Mucosa of descending colon (tissue), 3 donors: ENCODE measurements at regions not wholly inside any gene's neighbourhood (a gene's known extent, or its start where the extent isn't known, plus 50 kb on each side); places are given as distances from the start of the nearest gene placed in this dataset.
A peak's percentile ranks its signal among the peaks of the same experiment; 100 is the strongest.

Experiments
- ATAC-seq: fragments of 200-7000 bp; cut with Tn5 transposase; one replicate; pipeline ENCODE4 v1.9.1; 2020; ENCODE audit warnings: mild to moderate bottlenecking, moderate library complexity
- DNase-seq, 3 donors: peaks; one replicate each; pipeline ENCODE4 v3.0.0-alpha.2; 2020
- H3K36me3 ChIP-seq: fragments of 200-600 bp; one replicate; pipeline ENCODE4 v1.8.0; 2021; ENCODE audit warnings: low read depth, mild to moderate bottlenecking
- H3K4me1 ChIP-seq: fragments of 200-600 bp; one replicate; pipeline ENCODE4 v1.8.0; 2021; ENCODE audit warnings: low read depth, mild to moderate bottlenecking
- H3K4me3 ChIP-seq: fragments of 200-600 bp; one replicate; pipeline ENCODE4 v1.8.0; 2021; ENCODE audit warnings: mild to moderate bottlenecking
- H3K9me3 ChIP-seq: fragments of 200-600 bp; one replicate; pipeline ENCODE4 v1.8.0; 2021; ENCODE audit warnings: mild to moderate bottlenecking
- intact Hi-C, 2 donors: fragments of 100-400 bp; cut with DNase I in 1 of 2; cut with micrococcal nuclease in 1 of 2; formaldehyde crosslinking; loops; one replicate each; pipeline versions ENCODE4 v1.11.0 to v1.11.1; 2022; cut with DNase I, micrococcal nuclease
- TF ChIP-seq, protein P1 (sequence below): fragments of 200-600 bp; IDR thresholded peaks from one replicate; pipeline ENCODE4 v1.8.0; 2022; ENCODE audit warnings: antibody characterized with exemption, mild to moderate bottlenecking
- donor health status: DM: no; HTN: no; CAD: no; lungs with moderate emphysema.
- donor health status: DM: no; HTN: no; CAD: no.
- donor health status: DM: no; HTN: yes; CAD: no.

DNA sequence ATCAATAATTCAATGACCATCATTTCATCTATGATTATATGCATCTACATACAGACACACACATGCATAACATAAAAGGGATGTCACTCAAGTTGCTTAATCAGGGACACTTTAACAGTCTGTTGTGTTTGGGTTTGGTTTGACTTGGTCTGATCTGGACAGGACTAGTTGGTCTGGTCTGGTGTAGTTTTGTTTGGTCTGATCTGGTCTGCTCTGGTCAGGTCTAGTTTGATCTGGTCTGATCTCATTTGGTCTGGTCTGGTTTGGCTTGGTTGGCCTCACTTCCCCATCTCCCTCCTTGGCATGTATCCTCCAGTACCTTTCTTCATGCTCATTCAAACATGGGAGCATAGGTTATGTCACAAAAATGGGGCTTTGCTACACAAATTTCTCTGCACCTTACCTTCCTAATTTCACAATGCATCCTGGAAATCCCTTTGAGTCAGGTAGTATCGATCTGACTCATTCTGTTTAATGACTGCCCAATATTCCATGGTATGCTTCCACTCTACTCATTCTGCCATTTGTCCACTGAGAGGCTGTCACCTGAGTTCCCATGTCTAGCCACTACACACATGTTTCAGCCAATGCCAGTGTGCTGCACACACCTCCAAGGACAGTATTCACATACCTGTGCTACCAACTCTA lies 73.0 kb upstream of the TPM1 start:
- no peaks in the 10 kb centered on the region for H3K36me3 ChIP-seq
- no peak for ATAC-seq
- TF ChIP-seq, protein P1, sequence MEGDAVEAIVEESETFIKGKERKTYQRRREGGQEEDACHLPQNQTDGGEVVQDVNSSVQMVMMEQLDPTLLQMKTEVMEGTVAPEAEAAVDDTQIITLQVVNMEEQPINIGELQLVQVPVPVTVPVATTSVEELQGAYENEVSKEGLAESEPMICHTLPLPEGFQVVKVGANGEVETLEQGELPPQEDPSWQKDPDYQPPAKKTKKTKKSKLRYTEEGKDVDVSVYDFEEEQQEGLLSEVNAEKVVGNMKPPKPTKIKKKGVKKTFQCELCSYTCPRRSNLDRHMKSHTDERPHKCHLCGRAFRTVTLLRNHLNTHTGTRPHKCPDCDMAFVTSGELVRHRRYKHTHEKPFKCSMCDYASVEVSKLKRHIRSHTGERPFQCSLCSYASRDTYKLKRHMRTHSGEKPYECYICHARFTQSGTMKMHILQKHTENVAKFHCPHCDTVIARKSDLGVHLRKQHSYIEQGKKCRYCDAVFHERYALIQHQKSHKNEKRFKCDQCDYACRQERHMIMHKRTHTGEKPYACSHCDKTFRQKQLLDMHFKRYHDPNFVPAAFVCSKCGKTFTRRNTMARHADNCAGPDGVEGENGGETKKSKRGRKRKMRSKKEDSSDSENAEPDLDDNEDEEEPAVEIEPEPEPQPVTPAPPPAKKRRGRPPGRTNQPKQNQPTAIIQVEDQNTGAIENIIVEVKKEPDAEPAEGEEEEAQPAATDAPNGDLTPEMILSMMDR: no peak
- no peak overlapping the region for H3K4me3 ChIP-seq
- H3K9me3 ChIP-seq: no peaks in the 10 kb centered on the region
- H3K4me1 ChIP-seq: no peaks in the 10 kb centered on the region
- intact Hi-C loops: no loop called here
- no peak for DNase-seq

DNA sequence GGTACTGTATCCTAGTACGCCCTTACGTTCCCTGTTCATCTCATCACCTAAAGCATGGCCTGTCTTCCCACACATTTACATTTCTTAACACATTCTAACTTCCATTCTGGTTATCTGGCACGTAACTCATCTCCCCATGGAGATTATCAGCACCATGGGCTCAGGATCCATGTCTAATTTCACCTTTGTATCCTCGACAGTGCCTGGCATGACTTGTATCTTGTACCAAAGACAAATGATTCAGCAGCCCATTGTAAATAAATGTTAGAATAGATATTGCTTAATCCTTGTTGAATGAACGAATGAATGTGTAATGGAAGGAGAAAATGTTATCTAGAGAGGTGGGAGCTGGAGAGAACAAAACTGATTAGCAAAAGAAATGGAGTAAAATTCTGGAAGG lies 69.7 kb upstream of the TPM1 start:
- Histone ChIP-seq H3K9me3 (no peaks in the 10 kb centered on the region), H3K36me3 (no peaks in the 10 kb centered on the region), H3K4me3 (no peak overlapping the region), H3K4me1 (no peaks in the 10 kb centered on the region)
- ATAC-seq (no peak), DNase-seq (no peak)
- TF ChIP-seq, protein P1: no peak
- intact Hi-C loops: no loop called here

DNA sequence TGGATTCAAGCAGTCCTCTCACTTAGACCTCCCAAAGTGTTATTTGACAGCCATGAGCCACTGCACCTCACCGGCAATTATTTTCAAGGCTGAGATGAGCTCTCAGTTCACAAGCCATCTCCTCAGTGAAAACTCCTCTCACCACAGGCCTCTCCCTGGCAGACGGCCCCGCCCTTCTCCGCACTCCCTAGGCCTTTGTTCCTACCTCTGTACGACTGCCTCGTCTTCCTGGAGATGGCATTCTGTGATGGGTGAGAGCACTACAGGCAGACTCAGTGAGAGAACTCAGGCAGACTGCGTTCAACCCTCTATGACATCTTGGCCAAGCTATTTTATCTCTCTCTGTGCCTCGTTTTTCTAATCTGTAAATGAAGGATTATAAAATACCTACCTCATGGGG lies 67.0 kb upstream of the TPM1 start:
- TF ChIP-seq, protein P1: no peak
- Histone ChIP-seq H3K4me1 (no peaks in the 10 kb centered on the region), H3K36me3 (no peaks in the 10 kb centered on the region), H3K4me3 (no peak overlapping the region), H3K9me3 (no peaks in the 10 kb centered on the region)
- ATAC-seq: peak; percentile 80
- intact Hi-C loops: no loop called here
- DNase-seq: peak in 2 of 3 donors; percentile 61

DNA sequence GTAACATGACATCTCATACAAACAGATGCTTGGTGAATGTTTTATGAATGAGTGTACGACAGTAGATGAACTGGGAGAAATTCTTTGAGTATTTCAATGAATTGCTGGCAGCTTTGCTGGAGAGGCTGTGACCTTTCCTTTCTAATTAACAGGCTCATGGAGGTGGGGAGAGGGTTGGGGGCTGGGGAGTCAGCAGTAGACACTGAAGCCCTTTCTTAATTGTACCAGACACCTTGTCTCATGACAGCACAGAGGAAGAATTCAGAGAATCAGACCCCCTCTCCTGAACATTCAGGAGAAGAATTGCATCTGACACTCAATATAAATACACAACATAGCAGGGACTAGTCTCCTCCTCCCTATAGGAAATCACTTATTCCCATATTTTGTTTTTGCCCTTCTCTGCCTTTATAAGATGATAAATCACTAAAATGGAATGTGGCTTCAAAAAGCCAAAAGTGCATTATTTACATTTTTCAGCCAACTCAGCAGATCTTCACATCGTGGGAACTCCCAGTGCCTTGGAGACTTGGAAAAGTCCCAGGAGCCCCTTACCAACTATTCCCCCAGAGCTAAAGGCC lies 66.2 kb upstream of the TPM1 start:
- Histone ChIP-seq H3K4me1 (no peaks in the 10 kb centered on the region), H3K9me3 (no peaks in the 10 kb centered on the region), H3K36me3 (no peaks in the 10 kb centered on the region), H3K4me3 (no peak overlapping the region)
- TF ChIP-seq, protein P1: no peak
- ATAC-seq (no peak), DNase-seq (no peak)
- intact Hi-C loops: no loop called here

DNA sequence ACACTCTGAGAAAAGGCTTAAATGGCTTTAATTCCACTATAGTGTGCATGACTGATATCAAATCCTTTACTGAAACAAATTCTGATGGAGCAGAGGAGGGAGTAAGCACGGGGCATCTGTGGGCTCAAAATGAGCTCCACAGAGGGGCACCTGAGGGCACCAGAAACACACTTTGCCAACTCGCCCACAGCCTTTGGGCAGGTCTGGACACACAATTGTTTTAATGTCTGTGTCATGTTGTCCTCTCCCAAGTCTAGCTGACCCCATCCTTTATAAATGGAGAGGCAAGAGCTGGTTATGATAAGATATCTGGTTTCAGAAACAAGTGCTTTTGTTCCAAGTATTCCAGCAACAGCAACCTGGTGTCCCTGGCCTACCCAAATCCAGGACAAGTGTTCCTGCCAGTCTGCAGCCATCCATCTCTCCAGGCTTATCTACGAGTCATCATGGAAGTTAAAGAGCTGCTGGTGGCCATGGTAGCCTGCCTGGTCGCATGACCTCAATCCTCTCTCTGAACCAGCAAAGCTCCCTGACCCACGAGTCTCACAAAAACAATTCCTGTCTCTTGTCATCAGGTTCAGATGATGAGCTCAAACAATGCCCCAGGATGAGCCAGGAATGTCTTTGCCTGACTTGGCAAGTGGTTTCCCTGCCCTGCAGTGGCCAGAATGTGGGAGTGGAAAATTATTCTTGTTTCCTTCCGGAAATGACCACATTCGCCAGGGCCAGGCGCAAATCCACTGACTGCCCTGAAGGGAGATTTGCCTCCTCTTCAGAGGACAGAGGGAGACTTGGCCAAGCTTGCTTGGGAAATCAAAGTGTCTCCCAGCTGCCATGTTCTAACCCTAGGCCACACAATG lies 64.4 kb upstream of the TPM1 start:
- H3K9me3 ChIP-seq: no peaks in the 10 kb centered on the region
- DNase-seq (no peak), ATAC-seq (no peak)
- H3K4me3 ChIP-seq: no peak overlapping the region
- TF ChIP-seq, protein P1: no peak
- H3K36me3 ChIP-seq: no peaks in the 10 kb centered on the region
- intact Hi-C loops: no loop called here
- no peaks in the 10 kb centered on the region for H3K4me1 ChIP-seq
